ENCODE measurements at regions not wholly inside any gene's neighbourhood (a gene's known extent, or its start where the extent isn't known, plus 50 kb on each side); places are given as distances from the start of the nearest gene placed in this dataset.
A peak's percentile ranks its signal among the peaks of the same experiment; 100 is the strongest.

GRCh38 chr4:38529189-38530115 is 134.5 kb upstream of the KLF3 start (continued):
- TF ChIP-seq ZNF23 (CRISPR knock-in tag; IDR thresholded peaks at IDR 0.05) (peak; percentile 71), CREBBP (IDR thresholded peaks at IDR 0.05; ENCODE audit: low read depth, low read length) (no peak), CREB5 (CRISPR knock-in tag; IDR thresholded peaks at IDR 0.05) (no peak), CXXC5 (CRISPR knock-in tag; IDR thresholded peaks at IDR 0.05) (peak; percentile 87), KLF1 (tag; IDR thresholded peaks at IDR 0.05) (peak; percentile 61; the same call in 1 of the 2 replicates), ZBTB17 (CRISPR knock-in tag; IDR thresholded peaks at IDR 0.05) (peak; percentile 28; the same call in 1 of the 2 replicates), FOXP1 (CRISPR knock-in tag; IDR thresholded peaks at IDR 0.05) (no peak), TEAD4 (IDR thresholded peaks at IDR 0.05; ENCODE audit: low read length) (peak; percentile 79), TEAD4 (CRISPR knock-in tag; IDR thresholded peaks at IDR 0.05; ENCODE audit: borderline replicate concordance) (no peak), HNRNPLL (IDR thresholded peaks at IDR 0.05; ENCODE audit: low read depth, low read length, poor library complexity, severe bottlenecking) (no peak), CEBPZ (IDR thresholded peaks at IDR 0.05; ENCODE audit: borderline replicate concordance, low read depth, low read length) (no peak), ZBTB33 (CRISPR knock-in tag; IDR thresholded peaks at IDR 0.05) (peak; percentile 55; the same call in 1 of the 2 replicates), ZNF583 (CRISPR knock-in tag; IDR thresholded peaks at IDR 0.05) (peak; percentile 83), U2AF2 (optimal IDR thresholded peaks at IDR 0.05; ENCODE audit: low read depth, low read length) (no peak), ZNF551 (CRISPR knock-in tag; IDR thresholded peaks at IDR 0.05) (0 out of 2 replicates have a peak, but pooled peaks have one; percentile 42), HDAC8 (tag; IDR thresholded peaks at IDR 0.05) (peak; percentile 92), PURB (CRISPR knock-in tag; IDR thresholded peaks at IDR 0.05; ENCODE audit: low read depth) (no peak), MECOM (CRISPR knock-in tag; IDR thresholded peaks at IDR 0.05) (peak; percentile 67), RFX7 (CRISPR knock-in tag; IDR thresholded peaks at IDR 0.05) (0 out of 2 replicates have a peak, but pooled peaks have one; percentile 58), TFAP4 (CRISPR knock-in tag; IDR thresholded peaks at IDR 0.05; ENCODE audit: borderline replicate concordance) (peak; percentile 80), ZNF75A (CRISPR knock-in tag; IDR thresholded peaks at IDR 0.05) (no peak)

Data from K562 (cell line).